GM19025 (cell line): ENCODE measurements at regions not wholly inside any gene's neighbourhood (a gene's known extent, or its start where the extent isn't known, plus 50 kb on each side); places are given as distances from the start of the nearest gene placed in this dataset.

Experiments
- ATAC-seq: cut with Tn5 transposase; IDR thresholded peaks from one replicate; pipeline ENCODE4 v1.9.1; 2021; ENCODE audit warnings: mild to moderate bottlenecking, low read depth, moderate library complexity; ENCODE audit not compliant: unreplicated experiment

GRCh38 chr18:72104851-72105250 is 439.3 kb downstream of the CBLN2 start:
- ATAC-seq, result no peak

GRCh38 chr18:72102412-72102811 is 441.7 kb downstream of the CBLN2 start:
- ATAC-seq, result no peak

DNA sequence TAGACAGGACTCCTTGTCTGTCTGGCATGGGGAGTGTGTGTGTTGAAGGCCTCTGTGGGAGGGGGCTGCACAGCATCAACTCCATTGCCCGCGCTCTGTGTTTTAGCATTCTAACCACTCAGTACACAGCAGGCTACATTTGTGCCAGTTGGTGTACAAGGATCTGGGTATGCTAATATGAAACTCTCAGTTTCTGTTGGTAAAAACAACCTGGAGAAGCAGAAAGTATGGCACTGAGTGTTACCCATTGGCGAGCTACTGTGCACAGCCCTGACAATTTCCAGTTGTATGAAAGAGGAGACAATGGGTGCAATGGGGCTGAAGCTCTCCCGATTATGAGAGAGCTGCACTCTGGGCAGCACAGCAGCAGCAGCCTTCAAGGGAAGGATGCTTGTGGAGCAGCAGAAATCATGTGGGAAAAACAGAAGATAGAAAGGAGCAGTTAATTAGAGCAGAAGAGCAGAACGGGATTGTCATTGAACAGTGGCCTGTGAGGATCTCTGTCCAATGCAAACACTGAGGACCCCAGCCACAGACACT is 443.6 kb downstream of the CBLN2 start:
- no peak for ATAC-seq

GRCh38 chr18:72091369-72091768 is 452.8 kb downstream of the CBLN2 start:
- ATAC-seq, result no peak

- no peak for ATAC-seq
These were observed 454.7 kb downstream of the CBLN2 start for GRCh38 chr18:72089432-72089831.

DNA sequence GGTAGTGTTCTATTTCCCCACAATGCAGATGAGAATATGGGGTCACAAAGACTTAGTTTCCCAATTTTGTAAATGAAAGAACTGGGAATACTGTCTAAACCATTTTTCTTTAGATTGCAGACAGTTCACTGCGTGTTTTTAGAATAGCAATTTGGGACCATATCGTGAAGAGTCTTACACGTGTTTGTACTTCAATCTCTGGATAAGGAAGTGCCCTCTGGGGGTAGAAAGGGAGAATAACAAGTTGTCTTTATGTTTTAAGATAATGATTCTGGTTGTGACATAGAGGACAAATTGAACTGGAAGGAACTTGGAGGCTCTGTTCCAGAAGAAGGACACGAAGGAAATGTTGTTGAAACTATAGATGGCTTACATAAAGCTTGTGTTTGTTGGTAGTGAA is 457.7 kb downstream of the CBLN2 start:
- ATAC-seq, result no peak

GRCh38 chr18:72075040-72075439 is 469.1 kb downstream of the CBLN2 start:
- no peak for ATAC-seq

DNA sequence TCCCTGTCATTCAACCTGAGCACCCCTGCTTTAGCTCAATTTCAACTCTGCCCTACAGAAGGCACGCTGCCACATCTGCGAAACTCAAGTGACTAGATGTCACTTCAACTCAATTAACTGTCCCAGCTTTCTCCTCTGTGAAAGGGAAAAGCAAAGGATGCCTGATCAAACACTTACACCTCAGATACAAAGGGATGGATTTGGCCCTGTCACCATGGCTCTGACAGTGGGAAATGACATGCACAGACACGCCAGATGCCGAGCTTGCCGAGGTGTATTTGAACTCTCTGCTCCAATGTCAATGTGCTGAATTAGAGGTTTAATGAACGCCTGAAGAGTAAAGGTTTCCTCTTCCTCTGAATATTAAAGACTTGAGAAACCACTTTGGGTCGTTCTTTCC is 481.1 kb downstream of the CBLN2 start:
- ATAC-seq, result no peak

DNA sequence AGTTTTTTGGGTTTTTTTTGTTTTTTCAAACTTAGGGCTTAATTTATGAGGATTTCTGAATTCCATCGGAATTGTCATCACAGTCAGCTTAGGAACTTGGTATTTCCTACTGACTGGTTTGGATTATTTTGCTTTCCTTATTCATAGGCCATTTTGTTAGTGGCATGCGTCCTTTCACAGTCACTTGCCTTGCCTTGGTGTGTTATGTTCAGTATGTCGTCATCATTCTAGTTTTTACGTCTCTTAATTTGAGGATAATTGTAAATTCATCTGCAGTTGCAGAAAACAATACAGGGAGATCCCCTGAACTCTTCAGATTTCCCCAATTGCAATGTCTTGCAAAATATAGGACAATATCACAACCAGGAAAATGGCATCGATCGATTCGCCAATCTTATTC is 485.3 kb downstream of the CBLN2 start:
- no peak for ATAC-seq

- no peak for ATAC-seq
These were observed 488.0 kb downstream of the CBLN2 start for GRCh38 chr18:72056171-72056570.

GRCh38 chr18:72041313-72042032 is 502.7 kb downstream of the CBLN2 start:
- ATAC-seq, result no peak

DNA sequence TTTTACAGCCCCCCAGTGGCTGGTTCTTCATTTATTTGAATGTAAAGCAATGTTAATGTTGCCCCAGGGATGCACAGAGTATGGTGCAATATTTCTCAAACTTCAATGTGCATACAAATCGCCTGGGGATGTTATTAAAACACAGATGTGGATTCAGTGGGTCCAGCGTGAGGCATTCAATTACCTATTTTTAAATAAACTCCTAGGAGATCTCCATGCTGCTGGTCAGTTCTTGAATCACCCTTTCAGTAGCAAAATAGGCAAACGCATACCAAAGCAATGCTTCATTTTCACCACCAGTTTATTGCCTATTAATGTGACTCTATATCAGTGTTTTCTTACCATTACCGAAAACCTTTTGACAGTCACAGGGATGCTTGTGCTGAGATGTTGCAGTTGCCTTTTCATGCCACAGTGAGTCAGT is 530.7 kb downstream of the CBLN2 start:
- ATAC-seq, result no peak

DNA sequence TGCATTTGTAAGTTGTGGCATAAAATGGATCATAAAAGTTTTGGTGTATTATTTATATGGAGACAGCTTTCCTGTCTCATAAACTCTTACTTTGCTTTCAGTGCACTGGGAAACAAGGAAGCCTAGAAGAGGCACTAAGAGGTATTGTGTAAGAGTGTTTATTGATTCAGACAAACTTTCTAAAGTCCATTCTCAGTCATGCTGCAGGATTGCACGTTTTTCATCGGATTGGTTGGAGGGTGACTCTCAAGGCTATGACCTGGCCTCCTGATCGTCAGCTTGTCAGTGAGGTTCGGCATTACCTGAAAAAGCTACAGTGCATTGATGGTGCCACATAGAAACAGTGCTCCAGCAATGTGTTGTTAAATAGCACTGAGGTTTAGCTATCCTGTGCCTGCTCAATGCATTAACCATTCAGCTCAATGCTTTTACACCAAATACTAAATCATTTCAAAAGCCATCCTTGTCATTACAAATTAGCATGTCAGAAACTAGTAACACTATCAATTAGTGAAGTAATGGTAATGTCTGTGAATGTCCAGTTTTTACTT is 545.5 kb downstream of the CBLN2 start:
- no peak for ATAC-seq

GRCh38 chr18:71995904-71996465 is 548.2 kb downstream of the CBLN2 start:
- no peak for ATAC-seq

DNA sequence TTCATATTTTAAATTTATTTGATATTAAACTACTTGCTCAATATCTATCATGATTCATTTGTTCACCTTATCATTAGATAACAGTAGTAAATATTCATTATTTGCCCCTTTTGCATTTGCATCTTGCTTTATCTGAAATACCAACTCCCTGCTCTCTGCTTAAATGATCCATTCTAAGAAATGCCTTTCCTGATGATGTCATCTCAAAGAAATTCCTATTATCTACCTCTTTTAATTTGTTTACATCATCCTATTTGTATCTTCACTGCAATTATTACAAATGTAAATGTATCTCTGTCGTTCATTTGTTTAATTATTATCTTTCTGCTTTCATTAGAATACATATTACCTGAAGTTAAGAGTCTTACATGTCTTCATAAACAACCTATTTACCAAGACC is 549.9 kb downstream of the CBLN2 start:
- ATAC-seq, result no peak

DNA sequence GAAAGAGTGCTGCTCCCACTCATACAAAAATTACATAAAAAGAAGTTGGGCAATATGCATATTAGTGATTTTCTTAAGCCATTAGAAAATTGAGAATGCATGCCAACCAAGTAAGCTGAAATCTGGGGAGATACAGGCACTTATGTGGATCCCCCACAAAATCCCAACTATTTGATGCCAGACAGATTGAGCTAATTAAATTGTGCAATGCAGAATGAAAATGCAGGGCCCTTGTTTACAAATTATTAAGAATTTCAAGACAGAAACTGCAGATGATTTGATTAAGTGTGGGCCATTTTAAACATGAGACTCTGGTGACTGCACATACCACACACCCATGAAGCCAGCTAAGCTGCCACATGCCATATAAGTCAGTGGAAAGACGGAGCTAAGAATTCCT is 554.5 kb downstream of the CBLN2 start:
- ATAC-seq, result no peak

- ATAC-seq, result no peak
These were observed 557.6 kb downstream of the CBLN2 start for GRCh38 chr18:71986351-71987050.

DNA sequence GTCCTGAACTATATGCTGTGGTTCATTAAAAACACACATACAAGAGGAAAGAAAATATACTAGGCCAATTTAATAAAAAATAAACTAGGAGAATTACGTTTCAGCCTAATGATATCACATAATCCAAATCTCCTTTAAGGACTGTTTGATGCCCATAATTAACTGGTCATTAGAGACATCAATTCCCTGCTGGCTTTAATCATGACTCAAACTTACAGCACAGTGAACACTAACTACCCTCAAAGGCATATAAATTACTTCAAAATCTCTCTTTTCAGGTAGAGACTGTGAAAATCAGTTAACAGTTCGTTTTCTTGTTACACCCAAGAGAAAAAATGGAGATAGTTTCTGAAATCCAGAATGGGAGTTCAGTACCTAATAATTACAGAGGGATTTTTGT is 567.4 kb downstream of the CBLN2 start:
- ATAC-seq, result no peak

DNA sequence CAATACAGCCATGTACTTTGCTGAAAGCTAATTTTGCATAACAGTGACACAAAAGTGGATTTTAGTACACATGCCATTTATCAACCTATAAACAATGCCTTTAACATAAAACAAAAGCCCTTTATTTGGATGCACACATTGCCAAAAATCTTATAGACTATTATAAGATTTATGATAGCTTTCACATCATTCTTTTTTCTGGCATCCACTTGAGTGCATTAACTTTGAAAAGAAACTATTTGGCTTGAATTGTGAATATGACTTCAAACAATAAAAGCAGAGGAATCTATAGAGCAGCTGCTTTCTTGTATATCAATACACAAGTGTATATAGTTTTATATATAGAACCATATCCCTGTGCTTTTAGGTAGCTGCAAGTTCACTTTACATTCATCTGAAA is 577.4 kb downstream of the CBLN2 start:
- ATAC-seq, result no peak

- no peak for ATAC-seq
These were observed 585.5 kb downstream of the CBLN2 start for GRCh38 chr18:71958605-71959004.

DNA sequence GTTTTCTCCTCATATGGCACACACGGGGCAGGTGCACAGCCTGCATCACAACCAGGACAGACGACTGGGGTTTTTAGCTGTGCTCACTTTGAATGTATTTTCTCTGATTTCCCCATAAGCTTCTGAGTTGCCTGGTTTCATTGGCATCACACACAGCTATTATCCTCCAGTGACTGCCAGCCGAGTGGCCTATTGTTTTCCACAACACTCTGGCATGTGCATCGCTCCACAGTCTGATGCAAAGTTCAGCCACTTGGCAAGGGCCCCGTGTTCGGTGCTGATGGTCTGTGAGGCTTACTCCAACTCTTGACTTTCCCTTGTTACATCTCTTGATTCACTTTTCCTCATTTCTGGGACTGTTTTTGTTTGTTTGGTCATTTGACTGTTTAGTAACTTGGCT is 593.1 kb downstream of the CBLN2 start:
- ATAC-seq, result no peak
